ENCODE measurements at regions not wholly inside any gene's neighbourhood (a gene's known extent, or its start where the extent isn't known, plus 50 kb on each side); places are given as distances from the start of the nearest gene placed in this dataset.
A peak's percentile ranks its signal among the peaks of the same experiment; 100 is the strongest.

DNA sequence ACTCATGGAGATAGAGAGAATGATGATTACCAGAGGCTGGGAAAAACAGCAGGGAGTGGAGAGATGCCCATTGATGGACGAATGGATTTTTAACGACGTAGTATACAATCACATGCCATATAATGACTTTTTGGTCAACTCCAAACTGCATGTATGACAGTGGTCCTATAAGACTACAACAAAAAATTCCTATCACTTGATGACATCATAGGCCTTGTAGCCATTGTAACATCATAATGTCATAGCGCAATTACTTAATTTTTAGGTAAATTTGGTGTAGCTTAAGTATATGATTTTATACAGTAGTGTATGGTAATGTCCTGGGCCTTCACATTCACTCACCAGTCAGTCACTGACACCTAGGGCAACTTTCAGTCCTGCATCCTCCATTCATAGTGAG is 264.3 kb downstream of the RAP2B start:
- Mint-ChIP-seq H3K9me3 (peaks cover 4 to 37% (median 32%) of the 10 kb centered on the region in 8 donors), H3K27me3 (no peaks in the 10 kb centered on the region), H3K27ac (peak overlapping the region in 1 of 7 donors; percentile 37), H3K4me1 (no peaks in the 10 kb centered on the region), H3K4me3 (no peak overlapping the region), H3K36me3 (peaks cover 7 to 23% of the 10 kb centered on the region in 2 donors)
- Histone ChIP-seq H3K4me3 (ENCODE audit: low read length in 2 of 2) (no peak overlapping the region), H3K27me3 (ENCODE audit: insufficient read depth, low read length) (no peaks in the 10 kb centered on the region), H3K4me1 (ENCODE audit: insufficient read depth, low read length) (no peaks in the 10 kb centered on the region), H3K27ac (ENCODE audit: low read depth, low read length) (no peak overlapping the region), H3K9me3 (ENCODE audit: control insufficient read depth in 1 of 2, low read length in 2 of 2) (no peaks in the 10 kb centered on the region), H3K36me3 (ENCODE audit: insufficient read depth, low read length) (no peaks in the 10 kb centered on the region)
- CTCF ChIA-PET (ENCODE audit: partially characterized antibody) = no interaction called here
- intact Hi-C loops (cut with micrococcal nuclease) = no loop called here
- DNase-seq = no peak
- POLR2A ChIA-PET (ENCODE audit: partially characterized antibody) = no interaction called here

DNA sequence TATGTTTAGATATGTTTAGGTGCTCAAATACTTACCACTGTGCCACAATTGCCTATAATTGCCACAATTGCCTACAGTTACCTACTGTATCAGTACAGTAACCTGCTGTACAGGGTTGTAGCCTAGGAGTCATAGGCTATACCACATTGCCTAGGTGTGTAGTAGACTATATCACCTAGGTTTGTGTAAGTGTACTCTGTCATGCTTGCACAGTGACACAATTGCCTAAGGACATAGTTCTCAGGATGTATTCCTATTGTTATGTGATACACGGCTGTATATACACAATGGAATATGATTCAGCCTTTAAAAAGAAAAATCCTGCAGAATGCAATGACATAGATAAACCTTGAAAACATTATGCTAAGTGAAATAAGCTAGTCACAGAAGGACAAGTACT is 264.8 kb downstream of the RAP2B start:
- Mint-ChIP-seq H3K4me3 (no peak overlapping the region), H3K4me1 (no peaks in the 10 kb centered on the region), H3K36me3 (peaks cover 7 to 23% of the 10 kb centered on the region in 2 donors), H3K27me3 (no peaks in the 10 kb centered on the region), H3K27ac (no peak overlapping the region), H3K9me3 (peaks cover 4 to 36% (median 32%) of the 10 kb centered on the region in 8 donors)
- intact Hi-C loops (cut with micrococcal nuclease) = no loop called here
- H3K36me3 ChIP-seq (ENCODE audit: insufficient read depth, low read length) = no peaks in the 10 kb centered on the region
- H3K27me3 ChIP-seq (ENCODE audit: insufficient read depth, low read length) = no peaks in the 10 kb centered on the region
- no peak for DNase-seq
- H3K4me1 ChIP-seq (ENCODE audit: insufficient read depth, low read length) = no peaks in the 10 kb centered on the region
- POLR2A ChIA-PET (ENCODE audit: partially characterized antibody) = no interaction called here
- CTCF ChIA-PET (ENCODE audit: partially characterized antibody) = no interaction called here
- no peak overlapping the region for H3K4me3 ChIP-seq (ENCODE audit: low read length in 2 of 2)
- no peaks in the 10 kb centered on the region for H3K9me3 ChIP-seq (ENCODE audit: control insufficient read depth in 1 of 2, low read length in 2 of 2)
- H3K27ac ChIP-seq (ENCODE audit: low read depth, low read length) = no peak overlapping the region

DNA sequence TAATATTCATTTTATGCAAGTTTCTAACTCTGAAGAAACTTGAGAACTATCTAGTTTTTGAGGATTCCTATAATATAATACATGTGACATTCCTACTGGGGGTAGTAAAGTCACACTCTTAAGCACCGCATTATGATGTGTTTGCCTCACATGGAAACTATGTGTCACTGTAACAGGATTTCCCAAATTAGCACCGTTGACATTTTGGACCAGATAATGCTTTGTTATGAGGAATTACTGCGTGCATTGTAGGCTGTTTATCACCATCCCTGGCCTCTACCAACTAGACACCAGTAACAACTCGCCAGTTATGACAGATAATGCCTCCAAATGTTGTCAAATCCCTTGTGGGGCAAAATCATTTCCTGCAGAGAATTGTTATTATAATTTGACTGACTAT is 267.8 kb downstream of the RAP2B start:
- H3K4me3 ChIP-seq (ENCODE audit: low read length in 2 of 2) = no peak overlapping the region
- intact Hi-C loops (cut with micrococcal nuclease) = no loop called here

GRCh38 chr3:153431076-153431475 is 269.1 kb downstream of the RAP2B start:
- Histone ChIP-seq H3K27me3 (ENCODE audit: insufficient read depth, low read length) (no peaks in the 10 kb centered on the region), H3K27ac (ENCODE audit: low read depth, low read length) (no peak overlapping the region), H3K9me3 (ENCODE audit: control insufficient read depth in 1 of 2, low read length in 2 of 2) (no peaks in the 10 kb centered on the region), H3K36me3 (ENCODE audit: insufficient read depth, low read length) (no peaks in the 10 kb centered on the region), H3K4me3 (ENCODE audit: low read length in 2 of 2) (no peak overlapping the region), H3K4me1 (ENCODE audit: insufficient read depth, low read length) (no peaks in the 10 kb centered on the region)
- Mint-ChIP-seq H3K36me3 (no peaks in the 10 kb centered on the region), H3K4me3 (no peak overlapping the region), H3K4me1 (no peaks in the 10 kb centered on the region), H3K27me3 (no peaks in the 10 kb centered on the region), H3K9me3 (peaks cover 0 to 5% (median 0%) of the 10 kb centered on the region in 8 donors), H3K27ac (no peak overlapping the region)
- intact Hi-C loops (cut with micrococcal nuclease) = no loop called here
- DNase-seq = no peak
- ChIA-PET POLR2A (ENCODE audit: partially characterized antibody) (no interaction called here), CTCF (ENCODE audit: partially characterized antibody) (no interaction called here)

More for the DNA sequence above, 267.8 kb downstream of the RAP2B start:
- no peaks in the 10 kb centered on the region for H3K9me3 ChIP-seq (ENCODE audit: control insufficient read depth in 1 of 2, low read length in 2 of 2)
- Mint-ChIP-seq H3K9me3 (peaks cover 0 to 10% (median 7%) of the 10 kb centered on the region in 8 donors), H3K4me3 (no peak overlapping the region), H3K4me1 (no peaks in the 10 kb centered on the region), H3K27me3 (no peaks in the 10 kb centered on the region), H3K27ac (no peak overlapping the region), H3K36me3 (peaks cover 0 to 4% of the 10 kb centered on the region in 2 donors)
- DNase-seq = no peak
- no peak overlapping the region for H3K27ac ChIP-seq (ENCODE audit: low read depth, low read length)
- H3K4me1 ChIP-seq (ENCODE audit: insufficient read depth, low read length) = no peaks in the 10 kb centered on the region
- H3K27me3 ChIP-seq (ENCODE audit: insufficient read depth, low read length) = no peaks in the 10 kb centered on the region
- ChIA-PET CTCF (ENCODE audit: partially characterized antibody) (no interaction called here), POLR2A (ENCODE audit: partially characterized antibody) (no interaction called here)
- no peaks in the 10 kb centered on the region for H3K36me3 ChIP-seq (ENCODE audit: insufficient read depth, low read length)

DNA sequence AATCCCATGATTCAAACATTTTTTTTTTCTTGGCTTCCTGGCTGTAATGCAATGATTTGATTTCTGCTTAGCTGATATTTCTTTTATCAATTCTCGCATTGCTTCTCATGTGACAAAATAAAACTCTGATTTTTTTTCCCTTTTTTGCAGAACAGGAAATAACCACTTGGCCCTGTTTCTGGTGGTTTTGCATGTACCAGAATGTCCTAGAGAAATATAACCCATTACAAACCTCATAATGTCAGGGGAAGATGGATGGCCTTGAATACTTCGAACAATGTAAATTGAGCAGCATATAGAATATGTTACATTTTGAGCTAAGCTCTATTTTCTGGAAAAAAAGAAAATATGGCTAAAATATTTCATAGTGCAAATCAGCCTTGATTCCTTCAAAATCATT is 275.6 kb downstream of the RAP2B start:
- Histone ChIP-seq H3K27ac (ENCODE audit: low read depth, low read length) (no peak overlapping the region), H3K4me3 (ENCODE audit: low read length in 2 of 2) (no peak overlapping the region), H3K4me1 (ENCODE audit: insufficient read depth, low read length) (peaks cover 5% of the 10 kb centered on the region), H3K27me3 (ENCODE audit: insufficient read depth, low read length) (no peaks in the 10 kb centered on the region), H3K36me3 (ENCODE audit: insufficient read depth, low read length) (no peaks in the 10 kb centered on the region), H3K9me3 (ENCODE audit: control insufficient read depth in 1 of 2, low read length in 2 of 2) (no peaks in the 10 kb centered on the region)
- Mint-ChIP-seq H3K27ac (peak overlapping the region in 1 of 7 donors; percentile 30), H3K27me3 (no peaks in the 10 kb centered on the region), H3K9me3 (no peaks in the 10 kb centered on the region), H3K4me1 (peaks cover 14 to 28% (median 18%) of the 10 kb centered on the region in 4 donors), H3K36me3 (no peaks in the 10 kb centered on the region), H3K4me3 (no peak overlapping the region)
- POLR2A ChIA-PET (ENCODE audit: partially characterized antibody) = no interaction called here
- CTCF ChIA-PET (ENCODE audit: partially characterized antibody) = no interaction called here
- intact Hi-C loops (cut with micrococcal nuclease) = no loop called here
- no peak for DNase-seq

DNA sequence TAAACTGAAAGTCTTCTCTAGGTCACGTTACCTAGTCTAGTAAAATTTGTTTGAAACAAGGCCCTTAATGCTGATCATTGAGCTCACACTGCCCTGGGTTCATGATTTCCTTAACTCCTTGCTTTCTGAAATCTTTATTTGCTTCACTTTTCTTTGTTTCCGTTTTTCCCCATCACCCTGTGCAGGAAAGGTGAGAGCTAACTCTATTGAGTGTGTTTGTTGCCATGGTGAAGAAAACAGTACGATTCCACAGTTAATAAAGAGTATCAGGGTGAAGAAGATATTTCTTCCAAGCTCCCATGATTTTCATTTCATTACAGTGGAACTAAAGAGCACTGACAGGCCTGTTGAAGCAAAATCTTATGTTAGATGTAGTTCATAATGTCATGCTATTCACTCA is 276.2 kb downstream of the RAP2B start:
- Mint-ChIP-seq H3K9me3 (peaks cover 0 to 2% (median 0%) of the 10 kb centered on the region in 8 donors), H3K27ac (no peak overlapping the region), H3K36me3 (no peaks in the 10 kb centered on the region), H3K27me3 (no peaks in the 10 kb centered on the region), H3K4me1 (peaks cover 20 to 34% (median 24%) of the 10 kb centered on the region in 4 donors), H3K4me3 (no peak overlapping the region)
- Histone ChIP-seq H3K27ac (ENCODE audit: low read depth, low read length) (no peak overlapping the region), H3K4me3 (ENCODE audit: low read length in 2 of 2) (no peak overlapping the region), H3K27me3 (ENCODE audit: insufficient read depth, low read length) (no peaks in the 10 kb centered on the region), H3K9me3 (ENCODE audit: control insufficient read depth in 1 of 2, low read length in 2 of 2) (no peaks in the 10 kb centered on the region), H3K4me1 (ENCODE audit: insufficient read depth, low read length) (peaks cover 10% of the 10 kb centered on the region), H3K36me3 (ENCODE audit: insufficient read depth, low read length) (no peaks in the 10 kb centered on the region)
- CTCF ChIA-PET (ENCODE audit: partially characterized antibody) = no interaction called here
- POLR2A ChIA-PET (ENCODE audit: partially characterized antibody) = no interaction called here
- intact Hi-C loops (cut with micrococcal nuclease) = no loop called here
- DNase-seq = no peak

DNA sequence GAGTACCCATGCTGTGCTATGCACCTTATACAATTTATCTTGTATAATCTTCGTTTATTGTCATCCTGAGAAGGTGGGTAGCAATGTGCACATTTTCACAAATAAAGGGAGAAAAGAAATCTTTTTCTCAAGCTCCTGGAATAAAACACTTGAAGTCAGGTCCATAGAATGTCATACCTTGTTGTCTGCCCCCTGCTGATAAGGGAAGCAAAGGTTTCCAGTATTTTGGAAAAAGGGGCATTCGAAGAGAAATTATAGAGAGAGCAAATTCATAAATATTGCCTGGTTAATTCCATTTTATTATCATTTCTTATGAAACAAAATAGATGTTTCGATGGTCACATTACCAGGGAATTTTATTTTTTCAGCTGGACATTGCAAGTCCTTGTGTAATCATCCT is 277.8 kb downstream of the RAP2B start:
- Histone ChIP-seq H3K4me3 (ENCODE audit: low read length in 2 of 2) (no peak overlapping the region), H3K9me3 (ENCODE audit: control insufficient read depth in 1 of 2, low read length in 2 of 2) (no peaks in the 10 kb centered on the region), H3K27me3 (ENCODE audit: insufficient read depth, low read length) (no peaks in the 10 kb centered on the region), H3K4me1 (ENCODE audit: insufficient read depth, low read length) (peaks cover 10% of the 10 kb centered on the region), H3K27ac (ENCODE audit: low read depth, low read length) (no peak overlapping the region), H3K36me3 (ENCODE audit: insufficient read depth, low read length) (no peaks in the 10 kb centered on the region)
- H3K36me3 Mint-ChIP-seq = no peaks in the 10 kb centered on the region
- CTCF ChIA-PET (ENCODE audit: partially characterized antibody) = no interaction called here
- intact Hi-C loops (cut with micrococcal nuclease) = loop anchor here (5.0 to 10.0 kb wide), 2 partner anchors 245 to 397 kb away; no protein-coding TSS in a partner anchor
- H3K4me3 Mint-ChIP-seq = no peak overlapping the region
- H3K4me1 Mint-ChIP-seq = peaks cover 23 to 42% (median 30%) of the 10 kb centered on the region in 4 donors
- POLR2A ChIA-PET (ENCODE audit: partially characterized antibody) = no interaction called here
- peaks cover 0 to 2% (median 0%) of the 10 kb centered on the region in 8 donors for H3K9me3 Mint-ChIP-seq
- no peak for DNase-seq
- no peak overlapping the region for H3K27ac Mint-ChIP-seq
- no peaks in the 10 kb centered on the region for H3K27me3 Mint-ChIP-seq

DNA sequence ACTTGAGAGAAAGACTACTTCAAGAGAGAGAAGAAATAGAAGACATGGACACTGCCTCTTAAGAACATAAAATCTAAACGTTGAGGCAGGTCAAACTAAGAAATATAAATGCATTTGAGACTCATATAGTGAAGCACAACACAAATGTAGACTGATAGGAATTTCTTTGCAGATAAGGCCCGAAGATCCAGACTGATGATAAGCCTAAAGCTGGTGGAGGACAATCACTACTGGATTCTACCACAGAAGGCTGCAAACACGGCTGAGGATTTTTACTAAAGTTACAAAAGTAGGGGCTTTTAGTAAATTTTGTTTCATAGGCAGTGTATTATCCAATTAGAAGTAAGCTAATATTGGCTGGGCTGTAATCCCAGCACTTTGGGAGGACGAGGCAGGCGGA is 278.3 kb downstream of the RAP2B start:
- intact Hi-C loops (cut with micrococcal nuclease) = loop anchor here (5.0 to 10.0 kb wide), 2 partner anchors 244 to 398 kb away; no protein-coding TSS in a partner anchor

More for the DNA sequence above, 278.3 kb downstream of the RAP2B start:
- Histone ChIP-seq H3K27me3 (ENCODE audit: insufficient read depth, low read length) (no peaks in the 10 kb centered on the region), H3K27ac (ENCODE audit: low read depth, low read length) (no peak overlapping the region), H3K4me3 (ENCODE audit: low read length in 2 of 2) (no peak overlapping the region), H3K4me1 (ENCODE audit: insufficient read depth, low read length) (peaks cover 10% of the 10 kb centered on the region), H3K36me3 (ENCODE audit: insufficient read depth, low read length) (no peaks in the 10 kb centered on the region), H3K9me3 (ENCODE audit: control insufficient read depth in 1 of 2, low read length in 2 of 2) (no peaks in the 10 kb centered on the region)
- H3K4me3 Mint-ChIP-seq = no peak overlapping the region
- POLR2A ChIA-PET (ENCODE audit: partially characterized antibody) = no interaction called here
- H3K27me3 Mint-ChIP-seq = no peaks in the 10 kb centered on the region
- H3K9me3 Mint-ChIP-seq = peaks cover 0 to 2% (median 0%) of the 10 kb centered on the region in 8 donors
- no peaks in the 10 kb centered on the region for H3K36me3 Mint-ChIP-seq
- DNase-seq = no peak
- no peak overlapping the region for H3K27ac Mint-ChIP-seq
- CTCF ChIA-PET (ENCODE audit: partially characterized antibody) = no interaction called here
- peaks cover 23 to 42% (median 30%) of the 10 kb centered on the region in 4 donors for H3K4me1 Mint-ChIP-seq

Data from CD4-positive, alpha-beta memory T cell (primary cell).